ACHN (cell line): ENCODE measurements at regions not wholly inside any gene's neighbourhood (a gene's known extent, or its start where the extent isn't known, plus 50 kb on each side); places are given as distances from the start of the nearest gene placed in this dataset.

Source experiments
- DNase-seq: peaks from one replicate; pipeline ENCODE4 v3.0.0-alpha.2; 2015
- in situ Hi-C: cut with HindIII; loops from 2 replicates; pipeline ENCODE4 v1.10.0; 2017; ENCODE audit warnings: low sequenced_read_pairs, low pct_ligation_motif_present, low pct_unique_long_range_greater_than_20kb

DNA sequence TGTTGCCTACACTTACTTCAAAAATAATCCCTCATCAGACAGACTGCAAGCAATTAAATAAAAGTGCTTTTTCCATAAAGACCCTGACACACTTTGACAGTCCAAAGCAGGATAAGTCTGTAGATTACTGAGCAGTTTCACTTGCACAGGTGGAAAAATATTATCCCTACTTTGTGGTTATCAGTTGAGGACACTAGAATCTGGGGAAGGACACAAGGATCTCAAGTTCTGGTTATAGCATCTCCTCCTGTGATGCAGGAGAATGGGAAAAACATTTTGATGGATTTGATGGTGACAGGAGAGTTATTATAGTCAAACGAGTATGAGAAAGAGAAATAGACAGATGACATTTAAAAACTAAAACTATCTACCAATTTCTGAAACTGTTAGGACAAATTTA, 122.9 kb upstream of the PCDH9 start:
- in situ Hi-C loops = no loop called here

GRCh38 chr13:67351909-67352308, 121.8 kb upstream of the PCDH9 start:
- no peak for DNase-seq
- in situ Hi-C loops = no loop called here

More for the DNA sequence above, 122.9 kb upstream of the PCDH9 start:
- DNase-seq = no peak

DNA sequence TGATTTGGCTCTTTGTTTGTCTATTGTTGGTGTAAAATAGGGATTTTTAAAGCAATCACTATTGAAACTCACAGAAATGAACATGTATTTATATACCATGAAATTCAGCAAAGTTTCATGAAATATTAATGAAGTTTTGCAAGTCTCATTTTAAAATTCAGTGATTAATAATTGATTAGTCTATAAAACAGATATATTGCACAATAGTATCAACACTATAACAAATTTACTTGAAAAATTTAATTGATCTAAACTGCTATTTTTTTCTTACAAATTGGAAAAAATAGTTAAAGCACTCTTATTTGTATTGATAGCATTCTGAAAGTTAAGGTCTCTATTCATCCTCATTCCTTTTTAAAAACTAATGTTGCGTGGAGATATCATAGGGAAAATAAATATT, 121.0 kb upstream of the PCDH9 start:
- no peak for DNase-seq
- in situ Hi-C loops = no loop called here

- in situ Hi-C loops = no loop called here
- DNase-seq = no peak
These were observed 113.6 kb upstream of the PCDH9 start for GRCh38 chr13:67343777-67344176.

- in situ Hi-C loops = no loop called here
- no peak for DNase-seq
These were observed 111.3 kb upstream of the PCDH9 start for GRCh38 chr13:67341406-67341805.

- DNase-seq = no peak
- in situ Hi-C loops = no loop called here
These were observed 100.0 kb upstream of the PCDH9 start for GRCh38 chr13:67330149-67330548.

DNA sequence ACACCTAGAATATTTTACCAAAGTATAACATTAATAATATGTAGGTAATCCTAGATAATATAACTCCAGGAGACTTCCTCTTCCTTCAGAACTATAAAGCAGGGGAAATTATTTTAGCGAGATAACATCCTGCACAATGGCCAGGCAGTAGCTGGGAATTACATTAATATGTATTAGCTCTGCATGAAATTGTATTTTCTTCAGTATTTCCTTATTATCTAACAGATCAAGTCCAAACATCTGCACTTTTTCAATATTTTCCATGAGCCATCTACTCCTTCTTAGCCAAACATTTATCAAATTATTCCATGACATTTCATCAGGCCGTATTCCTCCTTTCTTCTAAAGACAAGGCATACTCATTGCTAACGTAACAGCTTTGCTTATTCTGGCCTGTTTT, 98.8 kb upstream of the PCDH9 start:
- in situ Hi-C loops = no loop called here
- no peak for DNase-seq

GRCh38 chr13:67318860-67319259, 88.7 kb upstream of the PCDH9 start:
- no peak for DNase-seq
- in situ Hi-C loops = no loop called here

DNA sequence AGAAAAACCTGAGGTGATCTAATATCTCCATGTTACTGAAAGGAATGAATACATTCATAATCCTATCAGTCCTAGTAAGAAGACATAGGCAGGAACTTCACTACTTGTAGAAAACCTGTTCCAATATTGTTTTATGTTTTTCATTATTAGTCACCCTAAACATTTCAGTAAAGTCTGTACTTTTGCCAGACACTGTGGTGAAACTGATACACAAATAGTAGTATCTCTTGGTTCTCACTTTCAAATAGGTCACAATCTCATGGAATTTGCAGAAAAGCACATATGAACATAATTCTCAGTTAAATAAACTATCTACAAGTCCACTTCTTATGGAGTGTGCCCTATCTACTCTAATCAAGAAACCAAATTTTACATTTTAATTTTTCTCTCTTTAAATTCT, 88.3 kb upstream of the PCDH9 start:
- DNase-seq = no peak
- in situ Hi-C loops = no loop called here

DNA sequence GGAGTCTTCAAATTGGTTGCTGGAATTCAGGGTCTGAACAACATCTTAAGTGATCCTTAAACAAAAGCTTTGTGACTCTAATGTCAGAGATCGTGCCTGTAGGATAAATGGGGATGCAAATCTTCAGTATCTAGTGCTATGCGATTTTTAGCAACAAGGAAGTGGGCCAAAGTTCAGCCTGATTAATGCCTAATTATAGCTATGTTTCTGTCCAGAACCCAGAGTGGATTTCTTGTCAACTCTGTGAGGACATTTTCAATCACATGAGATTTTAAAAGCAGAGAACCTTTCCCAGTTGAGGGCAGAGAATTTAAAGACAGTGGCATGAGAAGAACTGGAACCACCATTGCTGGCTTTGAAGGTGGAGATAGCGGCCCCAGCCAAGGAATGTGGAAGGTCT, 84.3 kb upstream of the PCDH9 start:
- in situ Hi-C loops = no loop called here
- no peak for DNase-seq

GRCh38 chr13:67308004-67308772, 78.1 kb upstream of the PCDH9 start:
- DNase-seq = no peak
- in situ Hi-C loops = no loop called here

- in situ Hi-C loops = no loop called here
- DNase-seq = no peak
These were observed 76.6 kb upstream of the PCDH9 start for GRCh38 chr13:67306742-67307141.

DNA sequence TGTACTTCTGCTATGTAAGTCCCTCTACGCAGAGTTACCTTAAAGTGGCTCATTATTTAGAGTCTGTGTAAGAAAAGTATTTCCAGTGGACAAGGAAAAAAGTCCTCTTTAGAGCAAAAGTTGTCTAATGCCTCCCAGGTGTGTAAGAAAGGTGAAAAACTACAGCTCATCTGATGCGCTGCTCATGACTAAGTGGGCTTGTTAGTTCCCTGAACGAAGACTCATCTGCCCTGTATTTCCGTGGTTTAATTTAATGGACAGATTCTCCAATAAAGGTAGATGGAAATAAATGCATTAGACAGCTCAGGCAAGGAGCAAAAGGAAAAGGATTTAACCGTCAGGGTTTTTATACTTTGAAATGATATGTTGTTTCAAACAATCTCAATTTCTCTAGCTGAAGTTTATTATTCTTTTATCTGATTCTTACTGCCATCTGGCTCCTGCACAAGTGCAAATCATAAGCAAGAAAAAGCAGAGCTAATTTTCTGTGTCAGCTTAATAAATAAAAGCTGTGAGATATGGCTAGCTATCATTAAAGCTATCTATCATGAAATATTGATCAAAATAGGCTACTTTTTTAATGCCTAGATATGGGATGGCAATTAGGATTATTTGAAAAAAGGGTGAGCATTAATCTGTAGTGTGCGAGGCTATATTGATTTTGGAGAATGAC, 73.7 kb upstream of the PCDH9 start:
- DNase-seq = no peak
- in situ Hi-C loops = no loop called here

DNA sequence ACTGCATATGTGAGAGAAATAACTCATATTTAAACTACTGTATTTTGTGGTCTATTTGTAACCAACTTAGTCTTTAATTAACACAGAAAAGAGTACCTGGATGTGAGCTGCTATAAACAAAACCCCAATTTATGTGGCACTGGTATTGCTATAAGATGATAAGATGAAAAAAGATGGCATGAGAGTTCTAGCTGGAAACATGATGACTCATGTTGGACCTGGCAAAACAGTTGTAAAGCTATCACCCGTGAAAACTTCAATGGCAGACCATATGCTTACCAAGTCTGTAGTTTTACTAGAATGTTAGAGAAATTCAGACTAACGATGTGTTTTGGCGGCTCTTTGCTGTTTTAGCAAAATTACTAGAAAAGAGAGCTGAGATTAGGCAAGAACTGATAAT, 69.6 kb upstream of the PCDH9 start:
- no peak for DNase-seq
- in situ Hi-C loops = no loop called here

DNA sequence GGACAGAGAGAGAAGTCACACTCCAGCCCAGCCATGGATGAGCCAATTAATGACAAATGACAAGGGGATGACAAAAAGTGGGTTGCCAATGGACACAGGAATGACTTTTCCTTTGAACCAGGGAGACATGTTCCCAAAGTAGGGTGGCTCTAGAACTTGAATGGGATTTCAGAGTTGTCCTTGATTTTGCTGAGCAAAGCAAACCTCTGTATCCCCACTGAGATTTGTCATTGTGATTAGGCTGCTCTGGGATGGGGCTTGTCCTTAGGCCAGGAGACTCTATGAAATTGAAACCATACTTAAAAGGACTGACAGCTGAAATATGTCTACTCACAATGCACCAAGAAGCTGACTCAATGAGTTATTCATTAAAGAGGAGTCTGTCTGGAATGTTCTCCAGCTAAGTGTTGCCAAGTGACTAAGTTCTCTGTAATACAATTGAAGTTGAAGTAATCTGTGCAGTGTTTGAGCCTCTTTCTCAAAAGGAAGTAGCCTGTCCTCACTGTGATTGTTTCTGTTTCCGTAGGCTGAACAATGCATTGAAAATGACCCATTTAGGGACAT, 69.0 kb upstream of the PCDH9 start:
- in situ Hi-C loops = no loop called here
- DNase-seq = peak; percentile 81

DNA sequence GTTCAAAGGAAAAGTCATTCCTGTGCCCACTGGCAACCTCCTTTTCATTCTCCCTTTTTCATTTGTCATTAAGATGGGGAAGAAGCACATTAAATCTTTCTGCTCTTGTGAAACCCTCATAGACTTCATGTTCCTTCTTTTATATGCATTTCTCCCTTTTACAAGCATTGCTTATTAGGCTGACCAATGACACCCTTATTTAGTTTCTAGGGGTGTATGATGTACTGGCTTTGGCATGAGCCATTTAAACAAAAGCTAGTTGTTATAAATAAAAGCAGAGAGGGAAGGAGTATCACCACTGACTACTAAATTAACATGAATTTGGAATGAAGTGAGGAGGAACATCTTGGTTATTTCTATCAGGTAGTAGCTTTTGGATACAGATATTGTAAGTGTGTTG, 68.2 kb upstream of the PCDH9 start:
- DNase-seq = no peak
- in situ Hi-C loops = no loop called here

- no peak for DNase-seq
- in situ Hi-C loops = no loop called here
These were observed 66.4 kb upstream of the PCDH9 start for GRCh38 chr13:67296511-67296910.

DNA sequence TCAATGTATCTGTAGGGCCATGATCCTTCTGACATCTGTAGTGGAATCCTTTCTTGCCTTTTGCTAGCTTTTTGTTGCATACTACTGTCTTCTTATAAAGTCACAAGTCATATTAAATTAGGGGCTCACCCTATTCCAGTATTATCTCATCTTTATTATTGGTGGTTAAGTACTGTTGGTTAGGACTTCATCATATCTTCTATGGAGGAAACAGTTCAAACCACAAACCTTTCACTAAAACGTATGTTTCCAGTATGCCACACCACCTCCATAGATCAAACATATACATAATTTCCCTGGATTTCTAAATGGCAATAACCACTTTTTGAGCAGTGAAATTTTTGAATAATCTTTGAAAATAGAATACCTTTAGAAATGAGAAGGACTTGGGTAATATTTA, 62.8 kb upstream of the PCDH9 start:
- in situ Hi-C loops = no loop called here
- DNase-seq = no peak

GRCh38 chr13:67285611-67286010, 55.5 kb upstream of the PCDH9 start:
- in situ Hi-C loops = no loop called here
- DNase-seq = no peak

- in situ Hi-C loops = no loop called here
- DNase-seq = no peak
These were observed 53.5 kb upstream of the PCDH9 start for GRCh38 chr13:67283637-67284036.
